GM19372 (cell line): ENCODE measurements at regions not wholly inside any gene's neighbourhood (a gene's known extent, or its start where the extent isn't known, plus 50 kb on each side); places are given as distances from the start of the nearest gene placed in this dataset.

ENCODE experiments used
- ATAC-seq: cut with Tn5 transposase; IDR thresholded peaks from one replicate; pipeline ENCODE4 v1.9.1; 2021; ENCODE audit warnings: mild to moderate bottlenecking, low read depth, moderate library complexity; ENCODE audit not compliant: unreplicated experiment

DNA sequence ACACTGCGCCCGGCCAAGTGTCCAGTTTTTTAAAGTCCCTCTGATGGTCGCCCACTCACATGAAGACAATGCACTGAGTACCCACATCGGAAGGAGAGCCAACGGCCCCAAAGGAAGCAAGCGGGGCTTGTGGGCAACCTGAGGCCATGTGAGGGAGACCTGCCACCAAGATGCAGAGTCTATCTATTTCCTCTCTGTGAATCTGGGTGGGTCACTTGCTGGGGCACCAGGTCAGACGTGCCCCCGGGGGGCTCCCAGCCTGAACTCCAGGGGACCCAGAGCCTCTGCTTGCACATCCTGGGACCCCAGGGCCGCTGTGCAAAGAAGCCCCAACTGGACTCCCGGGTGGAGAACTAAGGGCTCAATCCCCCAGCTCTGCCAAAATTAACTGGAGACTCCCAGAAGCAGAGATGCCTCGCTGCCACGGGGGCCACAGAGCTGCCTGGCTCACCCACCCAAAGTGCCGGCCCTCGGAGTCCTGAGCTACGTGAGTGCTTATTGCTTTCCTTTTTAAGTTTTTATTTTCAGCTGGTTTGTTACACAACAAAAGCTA lies 106.4 kb downstream of the BRD1 start:
- ATAC-seq: no peak

DNA sequence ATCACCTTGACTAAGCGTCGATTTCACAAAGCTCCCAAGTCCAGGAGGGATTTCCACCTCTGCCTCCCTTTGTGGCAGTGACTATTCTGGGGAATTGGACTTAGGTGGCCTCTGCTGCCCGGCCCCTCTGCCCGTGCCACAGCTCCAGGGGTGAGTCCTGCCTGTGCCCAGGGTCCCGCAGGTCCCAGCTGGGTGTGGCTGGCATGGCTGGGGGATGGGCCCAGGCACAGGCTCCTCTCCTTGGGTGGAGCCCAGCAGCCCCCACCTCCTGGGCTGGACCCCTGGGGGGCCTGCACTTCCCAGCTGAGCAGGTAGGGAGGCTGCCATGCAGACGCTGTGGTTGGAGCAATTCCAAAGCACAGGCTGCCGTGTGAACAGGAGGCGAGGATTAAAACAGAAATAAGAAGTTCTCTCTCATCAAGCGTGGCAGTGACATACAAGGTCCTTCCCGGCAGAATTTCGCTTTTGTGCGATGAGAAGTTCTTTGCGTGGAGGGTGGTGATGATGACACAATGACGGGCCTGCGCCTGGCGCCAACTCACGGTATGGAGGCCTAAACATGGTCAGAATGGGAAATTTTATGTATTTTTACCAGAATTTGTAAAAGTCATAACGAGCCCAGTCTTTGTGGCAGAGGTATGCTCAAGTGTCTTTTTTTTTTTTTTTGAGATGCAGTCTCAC lies 107.3 kb downstream of the BRD1 start:
- ATAC-seq: no peak

DNA sequence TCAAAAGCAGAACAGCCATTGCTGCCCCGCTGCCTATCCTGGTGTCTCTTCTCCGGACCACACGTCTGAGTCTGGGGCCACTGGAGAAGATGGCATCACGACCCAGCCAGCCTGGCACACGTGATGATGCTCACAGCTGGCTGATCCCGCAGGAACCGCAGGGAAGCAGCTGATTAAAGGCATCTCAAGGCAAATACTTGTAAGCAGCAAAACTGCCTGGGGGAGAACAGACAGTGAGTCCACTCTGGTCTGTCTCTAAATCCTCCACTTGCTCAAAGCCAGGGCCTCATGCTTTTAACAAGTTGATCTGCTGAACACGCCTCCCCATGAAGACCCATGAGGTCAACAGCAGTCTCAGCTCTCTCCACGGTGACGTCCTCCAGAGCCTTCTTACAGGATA lies 108.6 kb downstream of the BRD1 start:
- no peak for ATAC-seq

DNA sequence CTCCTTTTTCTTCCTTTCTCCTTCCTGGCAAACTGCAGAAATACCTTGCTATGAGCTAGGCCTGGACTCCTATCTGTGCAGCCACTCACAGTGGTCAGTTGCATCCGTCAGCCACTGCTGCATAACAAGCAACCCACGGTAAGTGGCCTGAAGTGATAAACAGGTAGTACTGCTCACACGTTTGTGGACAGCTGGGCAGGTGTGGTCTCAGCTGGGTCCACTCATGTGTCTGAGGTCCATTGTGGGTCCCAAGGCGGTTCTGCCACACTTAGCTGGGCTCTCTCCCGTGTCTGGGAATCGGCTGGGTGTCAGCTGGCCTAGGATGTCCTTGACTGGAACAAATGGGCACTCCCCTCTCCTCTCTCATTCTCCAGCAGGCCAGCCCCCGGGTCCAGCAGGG lies 109.3 kb downstream of the BRD1 start:
- ATAC-seq: no peak

DNA sequence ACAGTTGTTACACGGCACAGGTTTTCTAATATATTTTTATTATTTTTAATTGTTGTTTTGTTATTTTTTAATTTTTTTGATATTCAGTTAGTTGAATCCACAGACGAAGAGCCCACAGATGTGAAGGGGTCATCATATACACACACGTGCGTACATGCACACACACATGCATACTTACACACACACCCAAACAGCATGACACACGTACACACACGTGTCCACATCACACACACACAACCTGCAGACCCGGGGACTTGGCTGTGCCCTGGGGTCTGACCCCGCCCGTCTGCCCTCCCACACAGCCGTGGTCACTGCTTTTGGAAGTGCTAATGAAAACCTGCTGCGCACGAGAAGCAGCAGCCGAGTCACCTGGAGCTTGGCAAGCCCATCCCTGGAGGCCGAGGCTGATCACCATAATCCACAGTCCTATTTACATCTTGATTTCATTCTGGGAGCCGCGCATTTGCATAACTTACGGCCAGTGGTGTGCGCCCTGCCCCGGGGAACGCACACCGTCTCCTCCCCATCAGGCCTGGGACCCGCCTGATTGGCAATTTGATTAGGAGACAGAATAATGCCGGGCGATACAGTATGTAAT lies 110.3 kb downstream of the BRD1 start:
- no peak for ATAC-seq

DNA sequence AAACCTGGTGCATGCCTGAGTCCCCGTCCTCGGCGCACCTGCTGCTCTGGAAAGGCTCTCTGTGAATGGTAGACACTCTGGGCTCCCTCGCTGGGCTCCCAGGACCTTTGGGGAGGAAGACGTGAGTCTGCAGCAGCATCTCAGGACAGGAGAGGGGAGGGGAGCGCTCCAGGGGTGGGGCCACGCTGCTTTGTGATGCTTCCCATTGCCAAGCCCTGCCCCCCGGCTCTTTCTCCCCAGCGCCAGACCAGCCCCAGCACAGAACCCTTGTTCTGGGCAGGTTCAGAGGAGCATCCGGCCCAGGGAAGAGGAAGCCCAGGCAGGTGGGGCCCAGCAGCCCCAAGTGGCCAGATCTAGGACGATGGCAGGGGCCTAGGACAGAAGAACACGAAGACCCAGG lies 111.2 kb downstream of the BRD1 start:
- ATAC-seq: no peak

DNA sequence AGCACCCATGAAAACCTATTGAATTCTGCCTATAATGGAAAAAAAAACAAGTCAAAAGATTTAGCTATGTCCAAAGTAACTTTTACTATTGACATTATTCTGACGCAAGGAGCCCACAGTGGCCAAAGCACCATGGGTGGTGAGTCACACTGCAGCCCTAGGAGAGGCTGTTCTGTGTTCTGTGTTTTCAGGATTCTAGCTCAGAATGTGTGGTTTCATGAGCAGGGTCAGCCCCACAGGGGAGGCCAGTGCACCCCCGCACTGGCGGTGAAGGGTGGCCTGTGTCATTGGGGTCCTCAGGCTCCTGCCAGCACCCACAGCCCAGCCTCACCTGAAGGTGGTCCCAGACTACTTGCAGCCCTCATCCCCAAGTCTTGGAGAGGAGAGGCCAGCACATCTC lies 112.2 kb downstream of the BRD1 start:
- ATAC-seq: no peak

DNA sequence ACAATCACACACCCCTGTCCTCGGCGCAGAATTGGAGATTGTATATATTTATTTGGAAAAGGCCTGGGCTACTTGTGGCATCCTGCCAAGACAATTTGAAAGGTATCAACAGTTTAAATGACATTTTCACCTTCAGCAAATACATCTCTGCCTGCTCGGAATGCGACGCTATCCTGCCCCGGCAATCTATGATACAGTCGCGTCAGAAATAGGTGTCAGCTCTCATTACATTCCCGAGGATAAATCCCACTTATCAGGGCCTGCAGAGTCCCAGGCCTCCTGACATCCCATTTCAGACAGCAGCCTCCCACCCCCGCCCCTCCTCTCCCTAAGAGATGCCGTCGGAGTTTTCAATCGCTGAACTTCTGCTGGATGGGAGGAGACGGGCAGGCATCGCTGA lies 114.7 kb downstream of the BRD1 start:
- ATAC-seq: no peak

DNA sequence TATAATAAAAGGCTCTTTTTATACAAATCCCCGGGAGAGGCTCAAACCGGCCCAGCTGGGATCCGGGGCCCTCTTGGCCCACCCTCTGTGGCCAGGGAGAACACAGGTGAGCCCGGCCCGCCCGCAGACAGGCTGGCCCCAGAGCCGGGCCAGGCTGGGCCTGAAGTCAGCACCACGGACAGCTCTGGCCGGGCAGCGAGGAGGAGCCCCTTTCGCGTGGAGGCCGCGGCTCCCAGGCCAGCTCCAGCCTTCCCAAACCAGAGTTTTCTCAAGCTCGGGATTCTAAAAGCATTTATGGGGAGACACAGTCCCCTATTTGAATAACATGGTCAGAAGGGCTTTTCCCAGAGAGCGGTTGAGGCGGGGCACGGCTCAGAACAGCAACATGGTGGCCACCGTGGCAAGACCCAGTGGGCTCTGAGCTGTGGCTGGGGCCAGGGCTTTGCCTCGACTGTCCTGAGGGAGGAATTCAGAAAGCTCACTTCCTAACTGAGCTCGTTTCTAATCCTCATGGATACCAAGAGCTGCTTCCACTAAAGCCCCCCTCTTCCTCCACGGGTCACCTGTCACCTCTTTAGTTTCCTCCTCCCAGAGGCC lies 115.4 kb downstream of the BRD1 start:
- no peak for ATAC-seq

DNA sequence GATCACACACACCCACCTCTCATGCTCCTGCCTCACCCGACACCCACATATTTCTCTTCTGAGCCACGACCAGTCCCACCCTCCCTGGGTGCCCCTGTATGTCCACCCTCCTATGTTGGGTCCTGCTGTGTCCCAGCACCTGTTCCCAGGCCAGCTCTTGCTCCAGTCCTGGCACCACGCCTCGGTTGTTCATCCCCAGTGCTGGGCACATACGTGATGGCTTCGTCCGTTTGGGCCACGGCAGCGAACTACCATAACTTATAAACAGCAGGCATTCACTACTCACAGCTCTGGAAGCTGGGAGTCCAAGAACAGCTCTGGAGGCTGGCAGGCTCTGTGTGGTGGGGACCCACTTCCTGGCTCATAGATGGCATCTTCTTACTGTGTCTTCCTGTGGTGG lies 116.9 kb downstream of the BRD1 start:
- no peak for ATAC-seq

DNA sequence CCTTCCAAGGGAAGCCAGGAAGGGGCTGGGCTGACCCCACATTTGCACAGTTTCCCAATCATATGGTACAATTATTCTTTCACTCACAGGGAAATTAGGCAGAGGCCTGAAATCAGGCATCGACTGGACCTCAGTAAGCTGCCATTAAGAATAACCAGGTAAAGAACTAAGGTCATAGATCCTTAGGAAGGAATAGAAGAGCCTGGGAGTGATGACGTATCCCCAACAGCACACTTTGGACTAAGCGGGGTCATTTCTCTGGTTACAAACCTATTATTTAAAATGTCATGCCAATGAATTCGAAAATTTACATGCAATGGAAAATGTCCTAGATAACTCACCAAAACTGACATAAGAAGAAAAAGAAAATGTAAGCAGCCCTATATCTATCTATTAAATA lies 118.2 kb downstream of the BRD1 start:
- ATAC-seq: no peak

DNA sequence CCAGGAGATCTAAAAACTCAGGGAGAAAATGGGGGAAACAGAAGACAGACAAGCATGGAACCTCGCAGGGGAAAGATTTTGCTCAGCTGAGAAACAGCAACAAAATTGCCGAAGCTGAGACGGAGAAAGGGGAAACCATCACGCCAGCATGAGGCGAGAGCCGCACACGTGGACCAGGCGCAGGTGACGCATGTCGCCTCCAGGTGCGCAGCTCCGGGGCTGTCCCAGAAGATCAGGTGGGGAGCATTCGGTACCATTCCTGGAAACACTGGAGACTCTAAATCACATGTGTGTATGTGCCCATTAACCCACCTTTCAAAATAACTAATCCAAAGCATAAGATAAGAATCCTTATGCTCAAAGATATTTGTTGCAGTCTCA lies 121.7 kb downstream of the BRD1 start:
- no peak for ATAC-seq

DNA sequence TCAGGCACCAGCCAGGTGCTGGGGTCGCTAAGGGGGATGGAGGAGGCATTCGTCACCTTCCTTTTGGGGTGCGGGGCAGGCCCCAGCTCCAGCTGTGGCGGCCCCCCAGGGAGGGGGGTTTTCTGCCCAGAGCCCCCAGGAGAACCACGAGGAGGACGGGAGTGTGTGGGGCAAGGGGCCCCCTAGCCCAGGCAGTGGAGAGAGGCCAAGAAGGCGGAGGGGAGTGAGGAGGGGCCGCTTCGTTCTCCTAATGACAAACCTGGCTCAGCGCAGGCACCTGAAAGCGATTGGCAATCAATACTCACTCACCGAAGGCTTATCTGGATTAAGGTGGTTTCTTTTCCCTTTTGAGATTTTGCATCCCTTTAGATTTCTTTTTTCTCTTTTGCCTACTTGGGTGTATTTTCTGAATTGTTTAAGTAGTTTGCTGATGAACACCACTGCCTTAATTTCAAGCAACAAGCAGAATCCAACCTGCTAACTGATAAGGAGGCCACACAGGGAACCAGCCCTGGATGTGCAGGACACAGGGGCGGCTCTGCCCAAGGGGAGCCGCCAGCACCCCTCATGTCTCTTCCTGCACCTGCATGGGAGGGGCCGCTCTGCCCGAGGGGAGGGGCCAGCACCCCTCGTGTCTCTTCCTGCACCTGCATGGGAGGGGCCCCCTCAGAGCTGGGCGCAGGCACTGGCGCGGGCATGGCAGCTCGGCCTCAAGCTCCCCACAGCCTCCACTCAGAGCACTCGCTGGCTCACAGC lies 122.3 kb downstream of the BRD1 start:
- no peak for ATAC-seq

DNA sequence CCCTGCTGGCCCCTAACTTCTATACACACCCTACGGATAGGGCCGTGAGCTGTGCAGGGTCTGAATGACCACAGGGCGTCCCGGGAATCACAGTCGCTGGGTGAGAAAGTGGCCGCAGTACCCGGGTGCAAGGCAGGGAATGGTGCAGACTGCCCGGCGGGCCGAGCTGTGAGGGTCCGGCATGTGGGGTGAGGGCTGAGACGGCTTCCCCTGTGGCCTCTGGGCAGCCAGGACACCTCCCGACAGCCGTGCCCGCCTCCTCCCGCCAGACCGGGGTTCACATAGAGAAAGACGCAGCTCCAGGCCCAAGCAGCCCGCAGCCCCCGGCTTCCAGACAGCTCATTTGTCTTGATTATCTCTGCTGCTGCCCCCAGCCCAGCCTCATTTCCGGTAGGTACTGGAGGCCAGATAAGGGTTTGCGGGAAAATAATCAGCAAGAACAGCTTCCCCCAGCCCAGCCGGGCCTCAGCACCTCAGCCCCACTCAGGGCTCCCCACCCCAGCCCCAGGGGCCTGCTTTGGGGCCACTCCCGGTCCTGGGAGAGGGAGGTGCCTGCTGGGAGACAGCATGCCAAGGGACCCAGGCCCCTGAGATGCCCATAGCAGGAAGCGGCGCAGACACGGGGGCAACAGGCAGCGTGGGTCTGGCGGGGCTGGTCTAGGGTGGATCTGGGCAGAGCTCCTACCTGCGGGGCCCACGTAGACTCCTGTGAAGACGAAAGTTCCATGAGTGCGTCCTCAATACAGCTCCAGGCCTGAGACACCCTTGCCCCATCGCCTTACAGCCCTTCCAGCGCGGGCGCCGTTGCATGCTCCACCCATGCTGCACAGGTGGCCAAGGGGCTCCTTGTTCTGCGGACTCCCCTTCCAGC lies 123.1 kb downstream of the BRD1 start:
- ATAC-seq: no peak

DNA sequence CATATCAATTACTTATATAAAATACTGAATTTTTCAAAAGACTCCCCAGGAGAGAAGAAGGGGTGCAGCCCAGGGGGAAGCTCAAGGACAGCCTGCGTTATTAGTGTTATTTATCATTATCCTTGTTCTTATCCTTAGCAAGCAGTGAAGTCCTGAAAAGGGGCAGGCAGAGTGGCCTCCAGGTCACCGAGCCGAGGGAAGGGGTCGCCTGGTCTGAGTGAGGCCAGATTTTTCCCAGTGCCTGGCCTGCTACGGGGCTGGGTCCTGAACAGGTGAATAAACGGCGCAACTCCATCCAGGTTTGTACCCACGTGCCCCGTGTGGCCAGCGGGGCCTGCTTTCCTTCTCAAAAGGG lies 123.7 kb downstream of the BRD1 start:
- no peak for ATAC-seq

DNA sequence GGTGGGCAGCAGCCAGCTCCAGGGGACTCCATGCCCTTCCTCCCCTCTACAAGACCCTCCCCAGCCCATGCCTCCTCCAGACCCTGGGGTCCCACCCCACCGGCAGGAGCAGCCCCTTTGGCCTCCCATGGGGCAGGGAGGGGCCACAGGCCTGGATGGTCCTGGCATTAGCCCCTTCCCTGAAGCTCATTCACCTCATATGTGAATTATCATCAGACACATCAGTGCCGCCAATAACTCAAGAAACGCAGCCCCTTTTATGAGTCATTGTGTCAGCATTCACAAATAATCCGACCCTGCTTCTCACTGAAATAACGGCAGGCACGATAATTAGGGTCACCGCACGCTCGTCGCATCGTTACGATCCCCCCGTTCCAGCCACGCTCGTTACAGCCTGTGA lies 124.2 kb downstream of the BRD1 start:
- ATAC-seq: no peak

DNA sequence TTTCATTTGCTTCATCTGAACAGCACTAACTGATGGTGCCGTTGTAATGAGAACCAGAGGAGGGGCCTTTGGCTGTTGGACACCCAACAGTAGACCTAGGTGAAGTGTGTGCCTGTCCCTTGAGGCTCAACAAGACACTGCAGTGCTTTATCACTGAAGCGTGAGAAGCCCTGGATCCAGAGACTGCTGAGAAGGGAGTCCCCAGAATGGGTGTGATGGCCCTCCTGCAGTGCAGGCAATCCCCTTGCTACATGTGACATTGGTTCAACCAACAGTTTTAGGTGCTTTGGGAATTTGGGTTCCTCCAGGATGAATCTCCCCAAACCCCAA lies 125.6 kb downstream of the BRD1 start:
- ATAC-seq: no peak

DNA sequence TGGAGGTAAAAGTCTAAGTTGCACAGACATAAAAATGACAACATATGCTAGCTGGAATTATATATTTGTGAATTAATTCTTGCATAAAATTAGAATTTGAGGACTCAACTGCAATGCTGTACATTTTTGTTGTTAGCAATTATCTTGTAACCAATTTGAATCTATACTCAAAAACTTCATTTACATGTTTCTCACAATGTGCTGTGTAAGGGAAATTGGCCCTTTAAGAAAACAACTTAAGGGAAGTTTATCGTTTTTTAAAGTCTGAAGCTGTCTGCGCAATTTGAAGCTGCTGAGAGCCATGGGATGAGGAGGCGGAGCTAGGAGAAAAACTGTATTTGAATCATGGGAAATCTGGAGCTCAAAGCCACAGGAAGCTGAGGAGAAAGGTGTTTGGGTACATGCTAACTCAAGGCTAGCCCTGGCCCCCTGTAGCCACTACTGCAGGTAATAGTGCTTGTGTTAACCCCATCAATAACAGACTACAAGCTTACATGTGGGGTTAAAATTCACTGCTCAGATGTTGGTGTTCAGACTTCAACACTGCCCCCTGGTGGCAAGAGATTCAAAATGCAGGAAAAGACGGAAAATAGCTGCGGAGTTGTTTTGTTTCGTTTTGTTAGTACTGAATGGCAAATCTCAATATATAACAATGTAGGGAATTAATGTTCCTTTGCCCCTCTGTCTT lies 126.1 kb downstream of the BRD1 start:
- ATAC-seq: no peak

DNA sequence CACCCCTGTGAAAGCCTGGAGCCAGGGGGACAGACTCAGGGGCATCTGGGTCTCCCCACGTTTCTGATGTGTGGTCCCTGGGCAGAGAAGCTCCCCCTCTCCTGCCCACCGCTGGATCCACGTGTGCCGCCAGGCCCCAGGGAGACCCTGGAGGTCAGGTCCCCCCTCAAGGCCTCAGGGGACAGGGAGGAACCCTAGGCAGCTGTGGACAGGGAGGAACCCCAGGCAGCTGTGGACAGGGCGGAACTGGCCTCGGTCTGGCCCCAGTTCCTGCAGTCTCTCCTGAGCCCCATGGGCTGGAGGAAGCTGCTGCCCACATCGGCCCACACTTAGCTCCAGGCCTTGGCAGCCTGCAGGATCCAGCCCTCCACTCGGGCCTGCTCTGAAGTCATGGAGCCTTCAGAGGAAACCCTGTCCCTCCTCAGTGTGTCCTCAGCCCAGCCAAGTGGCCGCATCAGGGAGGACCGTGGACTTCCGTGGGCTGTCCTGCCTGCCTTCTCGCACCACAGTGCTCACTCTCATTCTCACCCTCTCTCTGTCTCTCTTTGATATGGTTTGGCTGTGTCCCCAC lies 127.7 kb downstream of the BRD1 start:
- ATAC-seq: no peak

DNA sequence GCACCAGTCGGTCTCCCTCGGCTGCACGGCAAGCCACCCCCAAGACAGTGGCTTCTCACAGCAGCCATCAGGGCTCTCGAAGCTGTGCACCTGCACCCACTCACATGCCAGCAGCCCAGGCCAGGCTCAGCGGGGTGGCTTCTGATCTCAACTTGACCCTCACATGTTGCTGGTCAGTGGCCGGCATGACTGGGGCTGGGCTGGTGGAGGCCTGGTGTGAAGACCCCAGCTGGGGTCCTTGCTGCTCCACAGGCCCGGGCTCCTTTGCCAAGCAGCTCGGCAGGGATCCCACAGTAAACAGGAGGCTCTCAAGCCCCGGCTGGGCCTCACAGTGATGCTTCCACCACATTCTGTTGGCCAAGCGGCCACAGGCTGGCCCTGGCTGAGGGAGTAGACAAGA lies 128.2 kb downstream of the BRD1 start:
- ATAC-seq: no peak
